GM21381 (cell line): ENCODE measurements at regions not wholly inside any gene's neighbourhood (a gene's known extent, or its start where the extent isn't known, plus 50 kb on each side); places are given as distances from the start of the nearest gene placed in this dataset.

Source experiments
- ATAC-seq: cut with Tn5 transposase; IDR thresholded peaks from one replicate; pipeline ENCODE4 v1.9.1; 2021; ENCODE audit warnings: mild to moderate bottlenecking, moderate library complexity; ENCODE audit not compliant: unreplicated experiment

- ATAC-seq, result no peak
Observed at GRCh38 chr14:98227727-98228111, 1044.3 kb downstream of the BCL11B start.

- ATAC-seq, result no peak
Observed at GRCh38 chr14:98229656-98230366, 1042.2 kb downstream of the BCL11B start.

GRCh38 chr14:98230411-98230810 lies 1041.6 kb downstream of the BCL11B start:
- no peak for ATAC-seq

- ATAC-seq, result no peak
Observed at GRCh38 chr14:98231210-98231609, 1040.8 kb downstream of the BCL11B start.

- ATAC-seq, result no peak
Observed at GRCh38 chr14:98233656-98234055, 1038.3 kb downstream of the BCL11B start.

GRCh38 chr14:98234208-98234607 lies 1037.8 kb downstream of the BCL11B start:
- ATAC-seq, result no peak

GRCh38 chr14:98236314-98236713 lies 1035.7 kb downstream of the BCL11B start:
- ATAC-seq, result no peak

GRCh38 chr14:98237939-98238338 lies 1034.1 kb downstream of the BCL11B start:
- ATAC-seq, result no peak

- no peak for ATAC-seq
Observed at GRCh38 chr14:98240376-98240775, 1031.6 kb downstream of the BCL11B start.

- ATAC-seq, result no peak
Observed at GRCh38 chr14:98242903-98243302, 1029.1 kb downstream of the BCL11B start.

- no peak for ATAC-seq
Observed at GRCh38 chr14:98243332-98243731, 1028.7 kb downstream of the BCL11B start.

- ATAC-seq, result no peak
Observed at GRCh38 chr14:98244162-98244948, 1027.6 kb downstream of the BCL11B start.

GRCh38 chr14:98244966-98245569 lies 1026.9 kb downstream of the BCL11B start:
- ATAC-seq, result no peak

GRCh38 chr14:98249057-98249456 lies 1022.9 kb downstream of the BCL11B start:
- no peak for ATAC-seq

- ATAC-seq, result no peak
Observed at GRCh38 chr14:98249476-98249875, 1022.5 kb downstream of the BCL11B start.

- no peak for ATAC-seq
Observed at GRCh38 chr14:98252820-98253219, 1019.2 kb downstream of the BCL11B start.

GRCh38 chr14:98259881-98260280 lies 1012.1 kb downstream of the BCL11B start:
- ATAC-seq, result no peak

- no peak for ATAC-seq
Observed at GRCh38 chr14:98262566-98262965, 1009.4 kb downstream of the BCL11B start.

GRCh38 chr14:98269533-98269932 lies 1002.5 kb downstream of the BCL11B start:
- no peak for ATAC-seq

GRCh38 chr14:98270201-98270600 lies 1001.8 kb downstream of the BCL11B start:
- no peak for ATAC-seq

- no peak for ATAC-seq
Observed at GRCh38 chr14:98274596-98274995, 997.4 kb downstream of the BCL11B start.

GRCh38 chr14:98278800-98279199 lies 993.2 kb downstream of the BCL11B start:
- ATAC-seq, result no peak
